ENCODE measurements at regions not wholly inside any gene's neighbourhood (a gene's known extent, or its start where the extent isn't known, plus 50 kb on each side); places are given as distances from the start of the nearest gene placed in this dataset.

DNA sequence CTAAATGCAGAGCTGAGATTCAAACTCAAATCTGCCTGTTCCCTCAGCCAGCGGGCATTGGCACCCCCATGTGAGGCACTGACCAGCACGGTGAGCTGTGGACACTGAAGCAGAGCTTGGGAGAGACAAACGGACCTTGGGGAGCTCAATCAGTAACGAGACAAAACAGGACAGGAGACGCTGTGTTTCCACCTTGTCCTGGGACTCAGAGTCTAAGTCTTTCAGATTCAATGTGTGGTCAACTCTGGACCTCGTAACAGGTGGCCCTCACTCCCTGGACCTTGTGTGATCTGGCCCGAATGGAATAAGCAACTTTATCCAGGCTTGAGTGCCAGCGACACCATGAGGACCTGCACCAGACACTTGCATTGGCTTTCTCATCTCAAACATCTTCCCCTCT, 232.5 kb downstream of the UACA start:
- TF ChIP-seq, protein P1, sequence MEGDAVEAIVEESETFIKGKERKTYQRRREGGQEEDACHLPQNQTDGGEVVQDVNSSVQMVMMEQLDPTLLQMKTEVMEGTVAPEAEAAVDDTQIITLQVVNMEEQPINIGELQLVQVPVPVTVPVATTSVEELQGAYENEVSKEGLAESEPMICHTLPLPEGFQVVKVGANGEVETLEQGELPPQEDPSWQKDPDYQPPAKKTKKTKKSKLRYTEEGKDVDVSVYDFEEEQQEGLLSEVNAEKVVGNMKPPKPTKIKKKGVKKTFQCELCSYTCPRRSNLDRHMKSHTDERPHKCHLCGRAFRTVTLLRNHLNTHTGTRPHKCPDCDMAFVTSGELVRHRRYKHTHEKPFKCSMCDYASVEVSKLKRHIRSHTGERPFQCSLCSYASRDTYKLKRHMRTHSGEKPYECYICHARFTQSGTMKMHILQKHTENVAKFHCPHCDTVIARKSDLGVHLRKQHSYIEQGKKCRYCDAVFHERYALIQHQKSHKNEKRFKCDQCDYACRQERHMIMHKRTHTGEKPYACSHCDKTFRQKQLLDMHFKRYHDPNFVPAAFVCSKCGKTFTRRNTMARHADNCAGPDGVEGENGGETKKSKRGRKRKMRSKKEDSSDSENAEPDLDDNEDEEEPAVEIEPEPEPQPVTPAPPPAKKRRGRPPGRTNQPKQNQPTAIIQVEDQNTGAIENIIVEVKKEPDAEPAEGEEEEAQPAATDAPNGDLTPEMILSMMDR (conservative IDR thresholded peaks at IDR 0.05; ENCODE audit: low read depth, low read length), result no peak
- no peak for TF ChIP-seq MAFK (IDR thresholded peaks at IDR 0.05; ENCODE audit: low read depth, low read length)
- TF ChIP-seq FOS (IDR thresholded peaks at IDR 0.05; ENCODE audit: low read depth, low read length), result no peak
- TF ChIP-seq MXI1 (IDR thresholded peaks at IDR 0.05; ENCODE audit: borderline replicate concordance, low read depth, low read length), result no peak
- no peak for TF ChIP-seq RCOR1 (IDR thresholded peaks at IDR 0.05; ENCODE audit: insufficient replicate concordance, low read length)
- TF ChIP-seq MAZ (IDR thresholded peaks at IDR 0.05; ENCODE audit: borderline replicate concordance, low read depth, low read length), result no peak
- no peak for TF ChIP-seq POLR2A (IDR thresholded peaks at IDR 0.05; ENCODE audit: low read depth, low read length)
- TF ChIP-seq, protein P2, sequence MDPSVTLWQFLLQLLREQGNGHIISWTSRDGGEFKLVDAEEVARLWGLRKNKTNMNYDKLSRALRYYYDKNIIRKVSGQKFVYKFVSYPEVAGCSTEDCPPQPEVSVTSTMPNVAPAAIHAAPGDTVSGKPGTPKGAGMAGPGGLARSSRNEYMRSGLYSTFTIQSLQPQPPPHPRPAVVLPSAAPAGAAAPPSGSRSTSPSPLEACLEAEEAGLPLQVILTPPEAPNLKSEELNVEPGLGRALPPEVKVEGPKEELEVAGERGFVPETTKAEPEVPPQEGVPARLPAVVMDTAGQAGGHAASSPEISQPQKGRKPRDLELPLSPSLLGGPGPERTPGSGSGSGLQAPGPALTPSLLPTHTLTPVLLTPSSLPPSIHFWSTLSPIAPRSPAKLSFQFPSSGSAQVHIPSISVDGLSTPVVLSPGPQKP (IDR thresholded peaks at IDR 0.05; ENCODE audit: borderline replicate concordance, low read depth, low read length), result no peak
- TF ChIP-seq, protein P3, sequence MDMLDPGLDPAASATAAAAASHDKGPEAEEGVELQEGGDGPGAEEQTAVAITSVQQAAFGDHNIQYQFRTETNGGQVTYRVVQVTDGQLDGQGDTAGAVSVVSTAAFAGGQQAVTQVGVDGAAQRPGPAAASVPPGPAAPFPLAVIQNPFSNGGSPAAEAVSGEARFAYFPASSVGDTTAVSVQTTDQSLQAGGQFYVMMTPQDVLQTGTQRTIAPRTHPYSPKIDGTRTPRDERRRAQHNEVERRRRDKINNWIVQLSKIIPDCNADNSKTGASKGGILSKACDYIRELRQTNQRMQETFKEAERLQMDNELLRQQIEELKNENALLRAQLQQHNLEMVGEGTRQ (IDR thresholded peaks at IDR 0.05; ENCODE audit: low read depth, low read length), result no peak
- no peak for TF ChIP-seq SMC3 (IDR thresholded peaks at IDR 0.05; ENCODE audit: low read depth, low read length)
- no peak for TF ChIP-seq RAD21 (IDR thresholded peaks at IDR 0.05; ENCODE audit: low read length)
- TF ChIP-seq BHLHE40 (IDR thresholded peaks at IDR 0.05; ENCODE audit: low read depth, low read length), result no peak
- no peak for TF ChIP-seq CHD1 (IDR thresholded peaks at IDR 0.05; ENCODE audit: low read depth, low read length)
